DND-41 (cell line): ENCODE measurements at regions not wholly inside any gene's neighbourhood (a gene's known extent, or its start where the extent isn't known, plus 50 kb on each side); places are given as distances from the start of the nearest gene placed in this dataset.

Experiments used
- ATAC-seq: fragments of 200-7000 bp; cut with Tn5 transposase; 3 replicates; pipeline ENCODE4 v1.9.1; 2021; ENCODE audit warnings: low read depth; ENCODE audit not compliant: insufficient read depth
- DNase-seq: peaks from one replicate; pipeline ENCODE4 v3.0.0-alpha.2; 2020
- H2AFZ ChIP-seq: 2 replicates; pipeline ENCODE4 v1.6.0; 2012; ENCODE audit warnings: low read depth, low read length
- H3K27ac ChIP-seq: 2 replicates; pipeline ENCODE4 v1.5.1; 2012; ENCODE audit warnings: low read length, inconsistent platforms
- H3K27me3 ChIP-seq: fragments of 200-600 bp; sonication (generic); 2 replicates; pipeline ENCODE4 v1.6.0; 2012; ENCODE audit warnings: low read length, mild to moderate bottlenecking, inconsistent platforms; ENCODE audit not compliant: insufficient read depth, poor library complexity
- H3K36me3 ChIP-seq: 2 replicates; pipeline ENCODE4 v1.5.1; 2012; ENCODE audit warnings: low read length, inconsistent platforms; ENCODE audit not compliant: insufficient read depth
- H3K4me1 ChIP-seq: 2 replicates; pipeline ENCODE4 v1.5.1; 2012; ENCODE audit warnings: mild to moderate bottlenecking, low read length; ENCODE audit not compliant: insufficient read depth
- H3K4me2 ChIP-seq: 2 replicates; pipeline ENCODE4 v1.6.0; 2012; ENCODE audit warnings: mild to moderate bottlenecking, moderate library complexity, low read length, inconsistent platforms; ENCODE audit not compliant: insufficient read depth
- H3K4me3 ChIP-seq, 2 experiments: fragments of 200-600 bp in 1 of 2; shearing (Covaris generic) in 1 of 2; 2 replicates each; pipeline ENCODE4 v1.5.1; 2012 to 2016; ENCODE audit warnings: inconsistent platforms in 2 of 2, low read length in 2 of 2, mild to moderate bottlenecking in 2 of 2, low read depth in 1 of 2, moderate library complexity in 1 of 2
- H3K79me2 ChIP-seq: 2 replicates; pipeline ENCODE4 v1.6.0; 2012; ENCODE audit warnings: low read length, inconsistent platforms; ENCODE audit not compliant: insufficient read depth
- H3K9ac ChIP-seq: 2 replicates; pipeline ENCODE4 v1.6.0; 2012; ENCODE audit warnings: low read depth, mild to moderate bottlenecking, inconsistent platforms, low read length, moderate library complexity
- H3K9me3 ChIP-seq: 2 replicates; pipeline ENCODE4 v1.5.1; 2012; ENCODE audit warnings: low read length, moderate library complexity, mild to moderate bottlenecking, inconsistent platforms; ENCODE audit not compliant: insufficient read depth, severe bottlenecking
- H4K20me1 ChIP-seq: 2 replicates; pipeline ENCODE4 v1.6.0; 2012; ENCODE audit warnings: low read length; ENCODE audit not compliant: insufficient read depth
- EZH2 ChIP-seq: IDR thresholded peaks from 3 replicates; pipeline ENCODE4 v1.6.1; 2012; ENCODE audit warnings: borderline replicate concordance, low read depth, mild to moderate bottlenecking, moderate library complexity, low read length, inconsistent platforms; ENCODE audit not compliant: severe bottlenecking
- TF ChIP-seq, protein P1 (sequence below): IDR thresholded peaks from 2 replicates; pipeline ENCODE4 v1.5.1; 2012; ENCODE audit warnings: borderline replicate concordance, low read length, moderate library complexity, mild to moderate bottlenecking; ENCODE audit not compliant: poor library complexity, severe bottlenecking; ENCODE audit errors: extremely low read depth

DNA sequence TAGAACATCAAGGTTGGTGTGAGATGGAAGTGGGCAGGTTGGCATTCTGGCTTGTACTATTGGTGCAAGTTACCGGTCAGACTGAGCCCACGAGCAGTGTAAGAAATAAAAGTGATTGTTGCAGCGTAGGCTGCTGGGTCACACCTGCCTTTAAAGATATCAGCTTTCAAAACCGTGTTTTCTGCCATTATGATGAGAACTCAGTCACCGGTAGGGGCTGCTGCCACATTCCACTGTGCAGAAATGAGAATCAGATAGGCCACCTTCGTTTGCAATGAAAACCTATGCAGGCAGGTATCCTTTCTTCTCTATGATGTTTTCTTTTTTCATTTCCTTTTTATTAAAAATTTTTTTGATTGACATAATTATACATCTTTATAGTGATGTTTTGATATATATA is 168.5 kb downstream of the MYLK4 start:
- no peaks in the 10 kb centered on the region for H3K36me3 ChIP-seq
- no peaks in the 10 kb centered on the region for H3K79me2 ChIP-seq
- H3K9ac ChIP-seq: no peak overlapping the region
- H3K27ac ChIP-seq: no peak overlapping the region
- no peak overlapping the region for H2AFZ ChIP-seq
- no peaks in the 10 kb centered on the region for H3K4me1 ChIP-seq
- no peaks in the 10 kb centered on the region for H3K9me3 ChIP-seq
- H3K4me2 ChIP-seq: no peak overlapping the region
- H3K4me3 ChIP-seq: no peak overlapping the region
- TF ChIP-seq, protein P1, sequence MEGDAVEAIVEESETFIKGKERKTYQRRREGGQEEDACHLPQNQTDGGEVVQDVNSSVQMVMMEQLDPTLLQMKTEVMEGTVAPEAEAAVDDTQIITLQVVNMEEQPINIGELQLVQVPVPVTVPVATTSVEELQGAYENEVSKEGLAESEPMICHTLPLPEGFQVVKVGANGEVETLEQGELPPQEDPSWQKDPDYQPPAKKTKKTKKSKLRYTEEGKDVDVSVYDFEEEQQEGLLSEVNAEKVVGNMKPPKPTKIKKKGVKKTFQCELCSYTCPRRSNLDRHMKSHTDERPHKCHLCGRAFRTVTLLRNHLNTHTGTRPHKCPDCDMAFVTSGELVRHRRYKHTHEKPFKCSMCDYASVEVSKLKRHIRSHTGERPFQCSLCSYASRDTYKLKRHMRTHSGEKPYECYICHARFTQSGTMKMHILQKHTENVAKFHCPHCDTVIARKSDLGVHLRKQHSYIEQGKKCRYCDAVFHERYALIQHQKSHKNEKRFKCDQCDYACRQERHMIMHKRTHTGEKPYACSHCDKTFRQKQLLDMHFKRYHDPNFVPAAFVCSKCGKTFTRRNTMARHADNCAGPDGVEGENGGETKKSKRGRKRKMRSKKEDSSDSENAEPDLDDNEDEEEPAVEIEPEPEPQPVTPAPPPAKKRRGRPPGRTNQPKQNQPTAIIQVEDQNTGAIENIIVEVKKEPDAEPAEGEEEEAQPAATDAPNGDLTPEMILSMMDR: no peak
- no peak for TF ChIP-seq EZH2
- DNase-seq (no peak), ATAC-seq (no peak)
- H3K27me3 ChIP-seq: peaks cover 3% of the 10 kb centered on the region
- no peaks in the 10 kb centered on the region for H4K20me1 ChIP-seq

DNA sequence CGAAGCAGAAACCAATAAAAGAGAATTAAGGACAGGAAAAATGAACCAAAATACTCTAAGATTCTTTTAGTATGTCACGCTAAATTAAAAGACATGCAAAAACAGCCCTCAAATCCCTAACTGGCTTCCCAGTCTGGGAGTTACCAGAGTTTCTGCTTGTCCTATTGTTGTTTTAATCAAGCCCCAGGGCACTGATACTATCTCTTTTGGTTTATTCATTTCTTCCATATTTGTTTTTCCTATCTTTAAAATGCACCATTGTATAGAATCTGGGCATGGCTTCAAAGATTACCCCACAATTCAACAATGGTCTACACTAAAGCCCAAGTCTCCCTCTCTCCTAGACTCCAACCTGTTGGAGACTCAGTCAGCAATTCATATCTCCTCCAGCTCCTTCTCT is 169.1 kb downstream of the MYLK4 start:
- no peaks in the 10 kb centered on the region for H4K20me1 ChIP-seq
- no peak overlapping the region for H2AFZ ChIP-seq
- H3K4me3 ChIP-seq: no peak overlapping the region
- DNase-seq (no peak), ATAC-seq (no peak)
- no peak overlapping the region for H3K27ac ChIP-seq
- TF ChIP-seq, protein P1: no peak
- TF ChIP-seq EZH2: no peak
- H3K27me3 ChIP-seq: peaks cover 3% of the 10 kb centered on the region
- H3K4me1 ChIP-seq: no peaks in the 10 kb centered on the region
- no peaks in the 10 kb centered on the region for H3K9me3 ChIP-seq
- no peak overlapping the region for H3K4me2 ChIP-seq
- H3K79me2 ChIP-seq: no peaks in the 10 kb centered on the region
- no peaks in the 10 kb centered on the region for H3K36me3 ChIP-seq
- H3K9ac ChIP-seq: no peak overlapping the region

DNA sequence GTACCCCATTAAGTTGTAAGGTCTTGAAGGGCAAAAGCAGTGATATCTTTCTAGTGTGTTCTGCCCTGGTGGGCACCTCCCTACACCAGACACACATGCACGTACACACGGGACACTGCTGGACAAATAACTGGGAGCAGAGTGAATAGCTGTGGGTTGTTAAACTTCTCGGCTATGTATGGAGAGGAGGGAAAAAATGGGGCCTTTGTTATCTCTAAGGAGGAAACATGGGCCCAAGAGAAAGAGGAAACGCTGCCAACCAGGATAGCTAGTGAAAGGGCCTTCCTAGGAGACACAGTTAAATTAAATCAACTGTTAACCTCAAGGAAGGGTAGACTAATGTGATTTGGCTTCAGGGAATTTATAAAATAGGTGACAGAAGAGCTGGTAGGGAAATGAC is 169.7 kb downstream of the MYLK4 start:
- Histone ChIP-seq H2AFZ (no peak overlapping the region), H4K20me1 (no peaks in the 10 kb centered on the region), H3K4me3 (no peak overlapping the region), H3K4me2 (no peak overlapping the region), H3K36me3 (no peaks in the 10 kb centered on the region), H3K27ac (no peak overlapping the region), H3K9ac (no peak overlapping the region), H3K27me3 (peaks cover 3% of the 10 kb centered on the region), H3K9me3 (no peaks in the 10 kb centered on the region), H3K79me2 (no peaks in the 10 kb centered on the region), H3K4me1 (no peaks in the 10 kb centered on the region)
- ATAC-seq (no peak), DNase-seq (no peak)
- TF ChIP-seq, protein P1: no peak
- TF ChIP-seq EZH2: no peak
